ENCODE measurements at regions not wholly inside any gene's neighbourhood (a gene's known extent, or its start where the extent isn't known, plus 50 kb on each side); places are given as distances from the start of the nearest gene placed in this dataset.
A peak's percentile ranks its signal among the peaks of the same experiment; 100 is the strongest.

- Histone ChIP-seq H3K4me1 (ENCODE audit: control insufficient read depth in 4 of 4, insufficient read depth in 4 of 4, low read length in 3 of 4) (no peaks in the 10 kb centered on the region), H3K36me3 (ENCODE audit: control insufficient read depth in 4 of 4, insufficient read depth in 3 of 4, low read depth in 1 of 4, low read length in 3 of 4) (no peaks in the 10 kb centered on the region), H3K27me3 (ENCODE audit: control insufficient read depth in 4 of 4, insufficient read depth in 4 of 4, low read length in 3 of 4) (no peaks in the 10 kb centered on the region), H3K4me3 (ENCODE audit: low read depth in 1 of 3, low read length in 3 of 3) (no peak overlapping the region), H3K27ac (ENCODE audit: low read depth in 1 of 2, low read length in 2 of 2) (no peak overlapping the region), H3K9ac (ENCODE audit: low read depth in 1 of 2, low read length in 2 of 2) (no peak overlapping the region), H3K9me3 (ENCODE audit: control insufficient read depth in 4 of 4, low read length in 3 of 4) (no peaks in the 10 kb centered on the region)
- DNase-seq (ENCODE audit: low spot score), result no peak
- TF ChIP-seq SP1 (IDR thresholded peaks at IDR 0.05) (no peak), YY1 (IDR thresholded peaks at IDR 0.05) (no peak), REST (IDR thresholded peaks at IDR 0.05) (no peak), HNF4G (IDR thresholded peaks at IDR 0.05) (no peak), FOXA2 (IDR thresholded peaks at IDR 0.05) (no peak), ZBTB33 (IDR thresholded peaks at IDR 0.05) (no peak), FOXA1 (IDR thresholded peaks at IDR 0.05) (no peak), ATF3 (IDR thresholded peaks at IDR 0.05) (no peak)
Measured at GRCh38 chr5:155482428-155482827, 468.9 kb downstream of the KIF4B start.

- no peaks in the 10 kb centered on the region for H3K9me3 ChIP-seq (ENCODE audit: control insufficient read depth in 4 of 4, low read length in 3 of 4)
- no peak overlapping the region for H3K4me3 ChIP-seq (ENCODE audit: low read depth in 1 of 3, low read length in 3 of 3)
- no peak overlapping the region for H3K27ac ChIP-seq (ENCODE audit: low read depth in 1 of 2, low read length in 2 of 2)
- no peaks in the 10 kb centered on the region for H3K27me3 ChIP-seq (ENCODE audit: control insufficient read depth in 4 of 4, insufficient read depth in 4 of 4, low read length in 3 of 4)
- 86% methylated on average over 2 of the region's 2 CpGs for WGBS
- no peak for TF ChIP-seq RAD21 (IDR thresholded peaks at IDR 0.05)
- no peaks in the 10 kb centered on the region for H3K36me3 ChIP-seq (ENCODE audit: control insufficient read depth in 4 of 4, insufficient read depth in 3 of 4, low read depth in 1 of 4, low read length in 3 of 4)
- DNase-seq (ENCODE audit: low spot score), result no peak
- no peak overlapping the region for H3K9ac ChIP-seq (ENCODE audit: low read depth in 1 of 2, low read length in 2 of 2)
- H3K4me1 ChIP-seq (ENCODE audit: control insufficient read depth in 4 of 4, insufficient read depth in 4 of 4, low read length in 3 of 4), result peaks cover 0 to 9% (median 2%) of the 10 kb centered on the region in 4 donors
Measured at GRCh38 chr5:155485386-155485785, 471.8 kb downstream of the KIF4B start.

GRCh38 chr5:155489949-155490348 is 476.4 kb downstream of the KIF4B start:
- no peaks in the 10 kb centered on the region for H3K36me3 ChIP-seq (ENCODE audit: control insufficient read depth in 4 of 4, insufficient read depth in 3 of 4, low read depth in 1 of 4, low read length in 3 of 4)
- H3K27me3 ChIP-seq (ENCODE audit: control insufficient read depth in 4 of 4, insufficient read depth in 4 of 4, low read length in 3 of 4), result no peaks in the 10 kb centered on the region
- no peak for DNase-seq (ENCODE audit: low spot score)
- no peak overlapping the region for H3K9ac ChIP-seq (ENCODE audit: low read depth in 1 of 2, low read length in 2 of 2)
- H3K27ac ChIP-seq (ENCODE audit: low read depth in 1 of 2, low read length in 2 of 2), result no peak overlapping the region
- peaks cover 0 to 9% (median 2%) of the 10 kb centered on the region in 4 donors for H3K4me1 ChIP-seq (ENCODE audit: control insufficient read depth in 4 of 4, insufficient read depth in 4 of 4, low read length in 3 of 4)
- no peaks in the 10 kb centered on the region for H3K9me3 ChIP-seq (ENCODE audit: control insufficient read depth in 4 of 4, low read length in 3 of 4)
- no peak overlapping the region for H3K4me3 ChIP-seq (ENCODE audit: low read depth in 1 of 3, low read length in 3 of 3)
- TF ChIP-seq RXRA (IDR thresholded peaks at IDR 0.05) (peak; percentile 23 to 77), SP1 (IDR thresholded peaks at IDR 0.05) (peak; percentile 61), HNF4A (conservative IDR thresholded peaks at IDR 0.05) (peak; percentile 53 to 66), GABPA (IDR thresholded peaks at IDR 0.05 in 1 of 2, conservative IDR thresholded peaks at IDR 0.05 in 1 of 2) (peak in 1 of 2 donors; percentile 21), RAD21 (IDR thresholded peaks at IDR 0.05) (peak; percentile 59 to 64), ATF3 (IDR thresholded peaks at IDR 0.05) (no peak), FOXA2 (IDR thresholded peaks at IDR 0.05) (peak; percentile 36), YY1 (IDR thresholded peaks at IDR 0.05) (peak; percentile 85), REST (IDR thresholded peaks at IDR 0.05) (peak; percentile 71), EGR1 (IDR thresholded peaks at IDR 0.05; ENCODE audit: low read depth in 2 of 2) (peak in 1 of 2 donors; percentile 54), ZBTB33 (IDR thresholded peaks at IDR 0.05) (peak; percentile 53), NR2F2 (IDR thresholded peaks at IDR 0.05) (no peak)

Measured in liver (tissue), 7 donors.